ENCODE measurements at regions not wholly inside any gene's neighbourhood (a gene's known extent, or its start where the extent isn't known, plus 50 kb on each side); places are given as distances from the start of the nearest gene placed in this dataset.

- ChIA-PET POLR2A (ENCODE audit: unreplicated experiment) (no interaction called here), CTCF (no interaction called here)
- H3K9me3 ChIP-seq (ENCODE audit: insufficient read depth, low read depth) = no peaks in the 10 kb centered on the region
- no peaks in the 10 kb centered on the region; the same call in 1 of the 2 replicates for H4K20me1 ChIP-seq (ENCODE audit: insufficient read depth)
- intact Hi-C loops (cut with micrococcal nuclease; ENCODE audit: unreplicated experiment) = no loop called here
- TF ChIP-seq, protein P1, sequence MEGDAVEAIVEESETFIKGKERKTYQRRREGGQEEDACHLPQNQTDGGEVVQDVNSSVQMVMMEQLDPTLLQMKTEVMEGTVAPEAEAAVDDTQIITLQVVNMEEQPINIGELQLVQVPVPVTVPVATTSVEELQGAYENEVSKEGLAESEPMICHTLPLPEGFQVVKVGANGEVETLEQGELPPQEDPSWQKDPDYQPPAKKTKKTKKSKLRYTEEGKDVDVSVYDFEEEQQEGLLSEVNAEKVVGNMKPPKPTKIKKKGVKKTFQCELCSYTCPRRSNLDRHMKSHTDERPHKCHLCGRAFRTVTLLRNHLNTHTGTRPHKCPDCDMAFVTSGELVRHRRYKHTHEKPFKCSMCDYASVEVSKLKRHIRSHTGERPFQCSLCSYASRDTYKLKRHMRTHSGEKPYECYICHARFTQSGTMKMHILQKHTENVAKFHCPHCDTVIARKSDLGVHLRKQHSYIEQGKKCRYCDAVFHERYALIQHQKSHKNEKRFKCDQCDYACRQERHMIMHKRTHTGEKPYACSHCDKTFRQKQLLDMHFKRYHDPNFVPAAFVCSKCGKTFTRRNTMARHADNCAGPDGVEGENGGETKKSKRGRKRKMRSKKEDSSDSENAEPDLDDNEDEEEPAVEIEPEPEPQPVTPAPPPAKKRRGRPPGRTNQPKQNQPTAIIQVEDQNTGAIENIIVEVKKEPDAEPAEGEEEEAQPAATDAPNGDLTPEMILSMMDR (conservative IDR thresholded peaks at IDR 0.05) = no peak
- TF ChIP-seq EZH2 (IDR thresholded peaks at IDR 0.05; ENCODE audit: low read depth) = no peak
- no peaks in the 10 kb centered on the region for H3K79me2 ChIP-seq (ENCODE audit: low read depth)
- H3F3A ChIP-seq (ENCODE audit: insufficient read depth, low read depth) = no peaks in the 10 kb centered on the region
- H3K9me2 ChIP-seq (ENCODE audit: insufficient read depth) = no peaks in the 10 kb centered on the region
- no peak overlapping the region for H3K27ac ChIP-seq
- H3K4me3 ChIP-seq = no peak overlapping the region
- H3K27me3 ChIP-seq (ENCODE audit: insufficient read depth, low read depth) = peaks cover 12% of the 10 kb centered on the region; the same call in 1 of the 2 replicates
- no peaks in the 10 kb centered on the region for H3K36me3 ChIP-seq (ENCODE audit: low read depth)
- no peak for DNase-seq
- no TSS peak for BruUV-seq (replicated peaks)
- no peaks in the 10 kb centered on the region for H3K4me1 ChIP-seq (replicated peaks; ENCODE audit: insufficient read depth)
- no peak overlapping the region for H3K4me2 ChIP-seq
- no peak overlapping the region for H2AFZ ChIP-seq
These were observed 634.4 kb downstream of the DHX35 start for GRCh38 chr20:39596554-39596953.

GRCh38 chr20:39592371-39592770 is 630.2 kb downstream of the DHX35 start:
- H3K4me2 ChIP-seq = no peak overlapping the region
- ChIA-PET CTCF (no interaction called here), POLR2A (ENCODE audit: unreplicated experiment) (no interaction called here)
- H3K79me2 ChIP-seq (ENCODE audit: low read depth) = no peaks in the 10 kb centered on the region
- no peak overlapping the region for H2AFZ ChIP-seq
- H3K27me3 ChIP-seq (ENCODE audit: insufficient read depth, low read depth) = 0 out of 2 replicates have a peak, but pooled peaks cover 7% of the 10 kb centered on the region
- H3K4me3 ChIP-seq = no peak overlapping the region
- no peaks in the 10 kb centered on the region for H3K4me1 ChIP-seq (replicated peaks; ENCODE audit: insufficient read depth)
- no peaks in the 10 kb centered on the region for H3K9me3 ChIP-seq (ENCODE audit: insufficient read depth, low read depth)
- no TSS peak for BruUV-seq (replicated peaks)
- TF ChIP-seq, protein P1 (conservative IDR thresholded peaks at IDR 0.05) = no peak
- no peak for TF ChIP-seq EZH2 (IDR thresholded peaks at IDR 0.05; ENCODE audit: low read depth)
- no peaks in the 10 kb centered on the region for H3F3A ChIP-seq (ENCODE audit: insufficient read depth, low read depth)
- no peak for DNase-seq
- intact Hi-C loops (cut with micrococcal nuclease; ENCODE audit: unreplicated experiment) = no loop called here
- H3K9me2 ChIP-seq (ENCODE audit: insufficient read depth) = no peaks in the 10 kb centered on the region
- H4K20me1 ChIP-seq (ENCODE audit: insufficient read depth) = no peaks in the 10 kb centered on the region
- H3K27ac ChIP-seq = no peak overlapping the region
- H3K36me3 ChIP-seq (ENCODE audit: low read depth) = no peaks in the 10 kb centered on the region

DNA sequence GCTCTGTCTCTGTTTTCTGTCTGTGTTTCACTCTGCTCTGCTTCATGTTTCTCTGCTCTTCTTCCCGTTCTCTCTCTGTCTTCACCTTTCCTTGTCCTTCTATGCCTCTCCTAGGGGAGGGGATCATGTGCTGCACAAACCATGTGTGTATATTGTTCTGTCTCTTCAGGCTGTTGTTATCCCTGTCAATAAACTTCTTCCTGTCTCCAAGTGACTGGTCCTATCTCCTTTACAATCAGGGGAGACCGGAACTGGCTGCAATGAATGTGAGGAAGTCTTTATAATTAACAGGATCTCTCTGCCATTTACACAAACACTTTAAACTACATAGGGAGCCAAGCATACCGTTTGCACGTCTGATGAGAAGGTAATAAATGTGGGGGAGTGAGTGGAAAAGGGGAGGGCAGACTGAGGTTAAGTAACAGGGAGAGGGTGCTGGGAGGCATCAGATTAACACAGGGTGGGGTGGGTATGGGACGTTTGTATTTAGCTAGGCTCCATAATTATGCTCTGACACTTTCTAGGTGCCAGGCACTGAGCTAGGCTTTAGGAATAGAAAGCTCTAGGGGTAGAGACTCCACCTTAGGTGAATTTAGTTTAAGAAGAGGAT is 626.1 kb downstream of the DHX35 start:
- DNase-seq = no peak
- H3K4me1 ChIP-seq (replicated peaks; ENCODE audit: insufficient read depth) = no peaks in the 10 kb centered on the region
- H3K4me3 ChIP-seq = no peak overlapping the region
- TF ChIP-seq EZH2 (IDR thresholded peaks at IDR 0.05; ENCODE audit: low read depth) = no peak
- TF ChIP-seq, protein P1 (conservative IDR thresholded peaks at IDR 0.05) = no peak
- no peaks in the 10 kb centered on the region for H3F3A ChIP-seq (ENCODE audit: insufficient read depth, low read depth)
- no peaks in the 10 kb centered on the region for H3K36me3 ChIP-seq (ENCODE audit: low read depth)
- H3K79me2 ChIP-seq (ENCODE audit: low read depth) = no peaks in the 10 kb centered on the region
- 0 out of 2 replicates have a peak, but pooled peaks cover 7% of the 10 kb centered on the region for H3K27me3 ChIP-seq (ENCODE audit: insufficient read depth, low read depth)
- H3K27ac ChIP-seq = no peak overlapping the region
- H4K20me1 ChIP-seq (ENCODE audit: insufficient read depth) = no peaks in the 10 kb centered on the region
- no peak overlapping the region for H3K4me2 ChIP-seq
- no peaks in the 10 kb centered on the region for H3K9me2 ChIP-seq (ENCODE audit: insufficient read depth)
- intact Hi-C loops (cut with micrococcal nuclease; ENCODE audit: unreplicated experiment) = no loop called here
- ChIA-PET CTCF (no interaction called here), POLR2A (ENCODE audit: unreplicated experiment) (no interaction called here)
- BruUV-seq (replicated peaks) = no TSS peak
- H2AFZ ChIP-seq = no peak overlapping the region
- no peaks in the 10 kb centered on the region for H3K9me3 ChIP-seq (ENCODE audit: insufficient read depth, low read depth)
